ENCODE measurements at regions not wholly inside any gene's neighbourhood (a gene's known extent, or its start where the extent isn't known, plus 50 kb on each side); places are given as distances from the start of the nearest gene placed in this dataset.

GRCh38 chr21:14754682-14755081, 208.6 kb upstream of the SAMSN1 start:
- ChIA-PET POLR2A (no interaction called here), CTCF (interaction anchor here (0.7 to 1.1 kb wide), 4 partner anchors 13 to 728 kb away, joined by 3 read pairs; no protein-coding TSS in a partner anchor)
- Histone ChIP-seq H3K4me3 (ENCODE audit: low read depth, low read length) (no peak overlapping the region), H3K36me3 (ENCODE audit: control insufficient read depth in 2 of 2, insufficient read depth in 1 of 2, low read length in 2 of 2) (no peaks in the 10 kb centered on the region), H3K27ac (ENCODE audit: extremely low read depth, low read depth, low read length) (no peak overlapping the region), H3K4me1 (ENCODE audit: control insufficient read depth, insufficient read depth, low read length) (no peaks in the 10 kb centered on the region), H3K9me3 (ENCODE audit: control insufficient read depth, insufficient read depth, low read depth, low read length) (no peaks in the 10 kb centered on the region)
- TF ChIP-seq ZNF707 (tag by site-specific recombination; IDR thresholded peaks at IDR 0.05), result no peak
- TF ChIP-seq SETDB1 (IDR thresholded peaks at IDR 0.05; ENCODE audit: insufficient read length, low read length), result peak; percentile 48

- H3K36me3 ChIP-seq (ENCODE audit: control insufficient read depth in 2 of 2, insufficient read depth in 1 of 2, low read length in 2 of 2), result no peaks in the 10 kb centered on the region
- H3K4me3 ChIP-seq (ENCODE audit: low read depth, low read length), result no peak overlapping the region
- ChIA-PET CTCF (interaction anchor here (0.7 to 1.1 kb wide), 4 partner anchors 16 to 728 kb away, joined by 3 read pairs; no protein-coding TSS in a partner anchor), POLR2A (no interaction called here)
- H3K9me3 ChIP-seq (ENCODE audit: control insufficient read depth, insufficient read depth, low read depth, low read length), result no peaks in the 10 kb centered on the region
- no peak for TF ChIP-seq KLF1 (tag by site-specific recombination; IDR thresholded peaks at IDR 0.05)
- no peak for TF ChIP-seq ZNF280D (tag by site-specific recombination; IDR thresholded peaks at IDR 0.05)
- no peak for TF ChIP-seq WT1 (tag by site-specific recombination; IDR thresholded peaks at IDR 0.05)
- no peak for TF ChIP-seq ZFP41 (tag by site-specific recombination; IDR thresholded peaks at IDR 0.05; ENCODE audit: borderline replicate concordance)
- no peak for TF ChIP-seq ZNF302 (tag by site-specific recombination; IDR thresholded peaks at IDR 0.05; ENCODE audit: low read depth)
- no peak for TF ChIP-seq ZNF561 (tag by site-specific recombination; IDR thresholded peaks at IDR 0.05; ENCODE audit: borderline replicate concordance)
- no peak for TF ChIP-seq ELK4 (IDR thresholded peaks at IDR 0.05; ENCODE audit: borderline replicate concordance, low read depth, low read length)
- no peak for TF ChIP-seq ZNF362 (tag by site-specific recombination; IDR thresholded peaks at IDR 0.05)
- no peak for TF ChIP-seq BCL6B (tag by site-specific recombination; IDR thresholded peaks at IDR 0.05)
- no peak for TF ChIP-seq ZNF610 (tag by site-specific recombination; IDR thresholded peaks at IDR 0.05; ENCODE audit: borderline replicate concordance)
- no peak for TF ChIP-seq ZNF114 (tag by site-specific recombination; IDR thresholded peaks at IDR 0.05)
- no peak for TF ChIP-seq ZNF624 (tag by site-specific recombination; IDR thresholded peaks at IDR 0.05)
- TF ChIP-seq ZXDB (tag by site-specific recombination; IDR thresholded peaks at IDR 0.05), result no peak
- TF ChIP-seq ZNF626 (tag by site-specific recombination; IDR thresholded peaks at IDR 0.05), result no peak
- TF ChIP-seq TRIM28 (IDR thresholded peaks at IDR 0.05; ENCODE audit: borderline replicate concordance, low read length), result no peak
- H3K27ac ChIP-seq (ENCODE audit: extremely low read depth, low read depth, low read length), result no peak overlapping the region
- H3K4me1 ChIP-seq (ENCODE audit: control insufficient read depth, insufficient read depth, low read length), result no peaks in the 10 kb centered on the region
Observed at GRCh38 chr21:14754259-14754604, 208.1 kb upstream of the SAMSN1 start.
